Panc1 (cell line): ENCODE measurements at regions not wholly inside any gene's neighbourhood (a gene's known extent, or its start where the extent isn't known, plus 50 kb on each side); places are given as distances from the start of the nearest gene placed in this dataset.

ENCODE experiments used
- ATAC-seq: fragments of 200-7000 bp; cut with Tn5 transposase; 2 replicates; pipeline ENCODE4 v1.9.1; 2020; ENCODE audit warnings: mild to moderate bottlenecking, moderate library complexity
- BruUV-seq: library from RNA; stranded (reverse); fragments of 400-500 nt; replicated peaks from 2 replicates; lab custom pipeline; 2021; lab: Mats Ljungman, UMichigan
- CTCF ChIA-PET: fragments of 300-600 bp; sonication (Branson Sonifier 250); formaldehyde crosslinking; loops from one replicate; lab custom pipeline; 2022; ENCODE audit warnings: antibody characterized with exemption; lab: Charles Lee
- POLR2A ChIA-PET: fragments of 300-600 bp; sonication (Branson Sonifier 250); formaldehyde crosslinking; loops from one replicate; lab custom pipeline; 2022; ENCODE audit warnings: antibody characterized with exemption; lab: Charles Lee
- DNase-seq: peaks from one replicate; pipeline ENCODE4 v3.0.0-alpha.2; 2010; ENCODE audit warnings: low read depth, low spot score
- H3K27ac ChIP-seq: 2 replicates; pipeline ENCODE4 v1.5.1; 2011; ENCODE audit warnings: mild to moderate bottlenecking, low read length, inconsistent platforms
- H3K27me3 ChIP-seq: fragments of 200-500 bp; sonication (Bioruptor generic); 2 replicates; pipeline ENCODE4 v1.6.0; 2014; ENCODE audit warnings: low read length, inconsistent platforms; ENCODE audit not compliant: control insufficient read depth, insufficient read depth
- H3K36me3 ChIP-seq: fragments of 200-500 bp; sonication (Bioruptor generic); 2 replicates; pipeline ENCODE4 v1.5.1; 2014; ENCODE audit warnings: inconsistent platforms, mild to moderate bottlenecking, low read length, moderate library complexity; ENCODE audit not compliant: control insufficient read depth, insufficient read depth
- H3K4me1 ChIP-seq: 2 replicates; pipeline ENCODE4 v1.5.1; 2011; ENCODE audit warnings: inconsistent platforms, mild to moderate bottlenecking, low read length, moderate library complexity; ENCODE audit not compliant: control insufficient read depth, insufficient read depth
- H3K4me3 ChIP-seq, 2 experiments: 2 replicates each; pipeline ENCODE4 v1.5.1; 2011 to 2012; ENCODE audit warnings: low read depth in 2 of 2, low read length in 2 of 2, mild to moderate bottlenecking in 2 of 2, inconsistent platforms in 1 of 2, moderate library complexity in 1 of 2
- H3K9me3 ChIP-seq: fragments of 200-500 bp; sonication (Bioruptor generic); 2 replicates; pipeline ENCODE4 v1.5.1; 2014; ENCODE audit warnings: low read depth, mild to moderate bottlenecking, inconsistent platforms, low read length, moderate library complexity; ENCODE audit not compliant: control insufficient read depth, insufficient read depth
- CTCF ChIP-seq: fragments of 450-650 bp; IDR thresholded peaks from 2 replicates; pipeline ENCODE4 v1.5.1; 2017; ENCODE audit warnings: mild to moderate bottlenecking
- POLR2AphosphoS5 ChIP-seq: IDR thresholded peaks from 2 replicates; pipeline ENCODE4 v1.6.1; 2012; ENCODE audit warnings: mild to moderate bottlenecking, low read depth, low read length, moderate library complexity
- REST ChIP-seq, 2 experiments: IDR thresholded peaks; 2 replicates each; pipeline ENCODE4 v1.6.1; 2011 to 2012; ENCODE audit warnings: low read depth in 2 of 2, control low read depth in 1 of 2, low read length in 1 of 2, mild to moderate bottlenecking in 1 of 2, moderate library complexity in 1 of 2; ENCODE audit not compliant: insufficient read depth in 1 of 2
- SIN3A ChIP-seq: IDR thresholded peaks from 2 replicates; pipeline ENCODE4 v1.6.1; 2012; ENCODE audit warnings: low read depth, mild to moderate bottlenecking, low read length, moderate library complexity, borderline replicate concordance; ENCODE audit not compliant: insufficient read depth
- TCF7L2 ChIP-seq: IDR thresholded peaks from 2 replicates; pipeline ENCODE4 v1.6.1; 2011; ENCODE audit warnings: mild to moderate bottlenecking, low read depth, low read length, inconsistent platforms
- in situ Hi-C: cut with HindIII; loops from 2 replicates; pipeline ENCODE4 v1.10.0; 2016; ENCODE audit warnings: low sequenced_read_pairs, low pct_unique_long_range_greater_than_20kb
- intact Hi-C: fragments of 100-400 bp; cut with micrococcal nuclease; formaldehyde crosslinking; loops from one replicate; pipeline ENCODE4 v1.10.0; 2022; ENCODE audit not compliant: unreplicated experiment

GRCh38 chr20:1809131-1809572, 86.1 kb upstream of the SIRPA start (continued):
- TF ChIP-seq SIN3A, result no peak

GRCh38 chr20:1808101-1808500, 87.1 kb upstream of the SIRPA start:
- H3K9me3 ChIP-seq, result no peaks in the 10 kb centered on the region
- no TSS peak for BruUV-seq
- intact Hi-C loops, result no loop called here
- ATAC-seq, result no peak
- H3K27me3 ChIP-seq, result no peaks in the 10 kb centered on the region
- no peak overlapping the region for H3K27ac ChIP-seq
- no peaks in the 10 kb centered on the region for H3K4me1 ChIP-seq
- no peak overlapping the region for H3K4me3 ChIP-seq
- in situ Hi-C loops, result no loop called here
- TF ChIP-seq REST (IDR thresholded peaks at IDR 0.05; ENCODE audit: insufficient read depth in 1 of 2, low read depth in 2 of 2, low read length in 1 of 2) (no peak), POLR2AphosphoS5 (no peak), SIN3A (no peak), TCF7L2 (no peak), CTCF (no peak)
- ChIA-PET CTCF (no interaction called here), POLR2A (no interaction called here)
- no peak for DNase-seq
- H3K36me3 ChIP-seq, result no peaks in the 10 kb centered on the region

- Histone ChIP-seq H3K27ac (no peak overlapping the region), H3K36me3 (no peaks in the 10 kb centered on the region), H3K4me1 (no peaks in the 10 kb centered on the region), H3K27me3 (no peaks in the 10 kb centered on the region), H3K9me3 (no peaks in the 10 kb centered on the region), H3K4me3 (no peak overlapping the region)
- TF ChIP-seq TCF7L2 (no peak), REST (IDR thresholded peaks at IDR 0.05; ENCODE audit: insufficient read depth in 1 of 2, low read depth in 2 of 2, low read length in 1 of 2) (no peak), POLR2AphosphoS5 (no peak), SIN3A (no peak), CTCF (no peak)
- intact Hi-C loops, result no loop called here
- ChIA-PET CTCF (no interaction called here), POLR2A (no interaction called here)
- DNase-seq (no peak), ATAC-seq (no peak)
- no TSS peak for BruUV-seq
- in situ Hi-C loops, result no loop called here
Measured at GRCh38 chr20:1807394-1807793, 87.8 kb upstream of the SIRPA start.
